HG03575 (cell line): ENCODE measurements at regions not wholly inside any gene's neighbourhood (a gene's known extent, or its start where the extent isn't known, plus 50 kb on each side); places are given as distances from the start of the nearest gene placed in this dataset.
"Not testable (repeated sequence)": the region's sequence is repeated elsewhere in the genome, so short reads cannot be mapped to it uniquely, and the experiment has no call there.

Experiments
- ATAC-seq: cut with Tn5 transposase; IDR thresholded peaks from one replicate; pipeline ENCODE4 v1.9.1; 2021; ENCODE audit not compliant: unreplicated experiment, insufficient number of reproducible peaks, low FRiP score; ENCODE audit errors: extremely low read depth

DNA sequence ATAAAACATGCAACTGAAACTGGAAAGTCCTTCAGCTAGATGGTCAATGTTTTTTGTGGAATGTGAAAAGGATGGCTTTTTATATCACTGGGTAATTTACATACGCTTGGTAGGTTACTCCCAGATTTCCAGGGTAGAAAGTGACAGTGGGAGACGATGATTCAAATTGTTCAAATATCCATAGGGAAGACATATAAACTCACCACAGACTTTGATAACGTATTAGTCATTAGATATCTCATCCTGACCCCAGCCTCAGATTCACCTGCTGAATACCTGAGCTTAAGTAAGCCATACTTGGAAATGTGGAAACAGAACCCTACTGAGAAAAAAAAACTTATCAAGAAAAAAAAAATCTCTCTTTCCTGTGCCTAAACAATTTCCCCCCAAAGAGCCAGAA, 169.4 kb downstream of the ZNF674 start:
- no peak for ATAC-seq

DNA sequence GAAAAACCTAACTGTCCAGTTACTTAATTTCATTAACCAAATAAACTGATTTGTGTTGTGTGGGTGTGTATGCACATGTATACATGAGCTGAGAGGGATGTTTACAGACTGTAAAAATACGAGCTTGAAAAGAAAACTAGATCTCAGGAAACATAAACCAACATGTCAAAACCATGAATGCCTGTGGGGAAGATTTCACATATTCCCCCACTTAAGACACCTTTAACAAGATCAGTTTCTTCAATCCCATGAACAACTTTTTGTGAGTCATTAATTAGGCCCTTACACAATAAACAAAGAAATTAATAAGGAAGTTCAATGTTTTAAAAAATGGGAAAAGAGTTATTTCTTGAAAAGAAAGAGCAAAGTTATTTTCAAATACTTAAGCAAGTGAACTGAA, 170.8 kb downstream of the ZNF674 start:
- ATAC-seq: no peak

DNA sequence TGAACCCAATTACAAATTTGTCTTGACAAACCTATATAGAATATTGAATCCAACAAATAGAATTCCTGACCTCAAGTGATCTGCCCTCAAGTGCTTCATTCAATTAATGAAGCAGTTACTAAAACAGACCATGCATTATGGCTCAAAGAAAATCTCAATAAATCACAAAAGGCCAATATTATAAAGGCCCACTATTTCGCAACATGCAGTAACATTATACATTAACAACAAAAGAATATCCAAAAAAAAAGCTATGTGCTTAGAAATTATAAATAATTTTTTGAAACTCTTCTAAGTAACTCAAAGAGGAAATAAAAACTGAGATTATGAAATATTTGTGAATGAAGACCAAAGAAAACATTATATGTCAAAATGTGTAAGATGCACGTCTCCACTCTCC, 177.7 kb downstream of the ZNF674 start:
- no peak for ATAC-seq

DNA sequence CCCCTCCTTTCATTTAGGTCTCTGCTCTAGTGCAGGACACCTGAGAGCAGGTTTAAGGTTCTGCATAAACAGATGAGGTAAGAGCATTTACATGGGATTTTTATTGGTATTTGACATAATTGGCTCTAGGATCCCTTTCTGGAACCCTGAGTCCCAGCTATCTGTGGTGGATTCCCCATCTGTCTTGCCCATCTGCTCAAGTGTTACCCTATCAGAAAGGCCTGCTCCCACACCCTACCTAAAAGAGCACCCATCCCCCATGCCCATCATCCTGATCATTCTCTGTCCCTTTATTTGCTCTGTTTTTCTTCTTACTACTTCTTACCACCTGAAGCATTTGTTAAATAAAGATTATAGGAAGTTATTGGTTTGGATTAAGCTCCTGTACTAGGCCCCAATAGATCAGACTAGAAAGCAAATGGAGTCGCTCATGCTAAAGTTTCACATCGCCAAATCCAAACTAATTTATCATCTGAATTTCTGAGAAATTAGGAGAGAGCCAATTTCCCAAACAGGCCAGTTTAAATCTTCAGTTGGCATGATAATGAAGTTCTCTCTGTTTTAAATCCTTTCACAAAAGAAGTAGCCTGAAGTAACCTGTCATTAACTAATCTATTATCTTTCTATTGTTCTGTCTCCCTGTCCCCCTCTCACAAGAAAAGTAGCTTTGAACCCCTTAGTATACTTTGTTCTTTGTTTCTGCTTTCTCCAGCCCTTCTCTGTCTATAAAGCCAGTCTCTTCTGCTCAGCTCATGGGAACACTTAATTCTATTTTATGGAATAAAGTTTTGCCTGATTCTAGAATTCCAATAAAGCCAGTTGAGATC, 178.6 kb downstream of the ZNF674 start:
- ATAC-seq: no peak

DNA sequence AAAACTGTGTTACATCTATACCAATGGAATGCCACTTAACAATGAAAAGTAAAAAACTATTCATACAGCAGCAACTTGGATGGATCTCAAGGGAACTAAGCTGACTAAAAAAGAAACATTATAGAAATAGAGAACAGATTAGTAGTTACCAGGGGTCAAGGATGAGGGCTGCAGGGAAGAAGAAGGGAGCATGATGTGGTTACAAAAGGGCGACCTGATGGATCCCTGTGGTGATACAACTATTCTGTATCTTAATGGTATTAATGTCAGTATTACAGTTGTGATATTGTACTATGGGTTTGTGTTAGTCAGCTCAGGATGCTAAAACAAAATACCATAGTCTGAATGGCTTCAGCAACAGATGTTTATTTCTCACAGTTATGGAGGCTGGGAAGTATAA, 190.7 kb downstream of the ZNF674 start:
- ATAC-seq: no peak

DNA sequence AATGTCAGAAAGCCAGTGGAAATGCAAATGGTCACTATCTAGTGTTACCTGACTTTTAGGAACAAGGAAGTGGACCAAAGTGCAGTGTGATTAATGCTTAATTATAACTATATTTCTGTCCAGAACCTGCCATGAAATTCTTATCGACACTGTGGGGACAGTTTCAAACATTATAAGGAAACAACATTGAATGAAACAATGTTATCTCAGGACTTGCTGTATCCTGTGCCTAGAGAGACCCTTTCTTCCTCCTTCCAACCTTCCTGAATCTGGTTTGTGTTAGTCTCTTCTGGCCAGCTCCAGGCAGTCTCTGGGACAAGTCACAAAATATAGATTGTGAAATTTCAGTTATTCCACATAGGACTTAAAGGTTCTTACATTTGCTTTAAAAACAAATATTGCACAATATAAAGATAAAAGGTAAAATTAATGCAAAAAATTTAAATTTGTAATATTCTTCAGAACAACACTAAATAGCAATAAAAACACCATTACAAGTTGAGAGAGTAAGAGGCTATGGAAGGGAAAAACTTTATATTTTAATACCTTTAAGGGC, 203.4 kb downstream of the ZNF674 start:
- ATAC-seq: no peak

DNA sequence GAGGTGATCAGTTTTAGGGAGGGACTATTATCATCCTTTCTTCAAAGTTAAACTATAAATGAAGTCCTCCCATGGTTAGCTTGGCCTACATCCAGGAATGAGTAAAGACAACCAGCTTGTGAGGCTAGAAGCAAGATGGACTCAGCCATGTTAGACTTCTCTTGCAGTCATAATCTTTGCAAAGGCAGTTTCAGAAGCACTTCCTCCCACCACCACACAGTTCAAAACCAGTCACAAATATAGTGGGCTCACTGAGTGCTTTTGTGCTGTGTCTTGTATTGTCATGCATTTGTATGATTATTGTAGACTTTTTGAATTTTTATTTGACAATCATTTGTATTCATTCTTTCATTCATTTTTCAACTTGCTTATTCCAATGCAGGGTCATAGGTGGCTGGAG, 204.5 kb downstream of the ZNF674 start:
- ATAC-seq: no peak

DNA sequence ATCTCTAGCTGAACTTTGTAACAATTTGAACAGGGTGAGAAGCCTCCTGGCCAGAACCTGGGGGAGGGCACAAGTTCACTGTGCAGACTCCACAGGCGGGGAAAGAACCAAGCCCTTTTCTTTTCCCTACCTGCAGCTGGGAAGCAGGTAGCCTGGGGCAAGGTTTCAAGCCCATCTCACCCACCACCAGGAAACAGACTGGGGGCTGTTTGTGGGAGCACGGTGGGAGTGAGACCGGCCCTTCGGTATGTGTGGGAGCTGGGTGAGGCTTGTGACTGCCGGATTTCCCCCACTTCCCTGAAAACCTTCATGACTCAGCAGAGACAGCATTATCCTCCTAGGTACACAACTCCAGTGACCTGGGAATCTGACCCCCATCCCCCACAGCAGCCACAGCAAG, 211.7 kb downstream of the ZNF674 start:
- ATAC-seq: no peak

DNA sequence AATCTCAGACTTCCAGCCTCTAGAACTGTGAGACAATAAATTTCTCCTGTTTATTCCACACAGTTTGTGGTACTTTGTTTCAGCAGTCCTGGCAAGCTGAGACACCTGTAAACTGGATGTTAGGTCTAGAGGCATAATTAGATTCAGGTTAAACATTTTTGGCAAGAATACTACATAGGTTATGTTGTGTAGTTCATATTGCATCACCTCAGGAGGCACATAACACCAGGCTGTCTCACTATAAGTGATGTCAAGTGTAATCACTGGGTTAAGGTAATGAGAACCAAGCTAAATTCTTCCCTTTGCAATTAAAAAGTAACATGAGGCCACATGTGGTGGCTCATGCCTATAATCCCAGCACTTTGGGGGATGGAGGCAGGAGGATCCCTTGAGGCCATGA, 214.2 kb downstream of the ZNF674 start:
- ATAC-seq: no peak

DNA sequence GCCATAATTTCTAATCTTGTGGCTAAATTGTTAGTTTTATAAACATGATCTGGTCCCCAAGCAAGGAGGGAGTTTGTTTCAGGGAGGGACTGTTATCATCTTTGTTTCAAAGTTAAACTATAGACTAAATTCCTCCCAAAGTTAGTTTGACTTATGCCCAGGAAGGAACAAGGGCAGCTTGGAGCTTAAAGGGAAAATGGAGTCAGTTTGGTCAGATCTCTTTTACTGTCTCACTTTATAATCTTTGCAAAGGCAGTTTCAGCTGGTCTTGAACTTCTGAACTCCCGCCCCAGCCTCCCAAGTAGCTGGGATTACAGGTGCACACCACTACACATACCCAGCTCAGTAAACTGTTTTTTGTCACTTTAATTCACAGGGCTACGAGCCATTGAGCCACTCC, 214.7 kb downstream of the ZNF674 start:
- no peak for ATAC-seq

DNA sequence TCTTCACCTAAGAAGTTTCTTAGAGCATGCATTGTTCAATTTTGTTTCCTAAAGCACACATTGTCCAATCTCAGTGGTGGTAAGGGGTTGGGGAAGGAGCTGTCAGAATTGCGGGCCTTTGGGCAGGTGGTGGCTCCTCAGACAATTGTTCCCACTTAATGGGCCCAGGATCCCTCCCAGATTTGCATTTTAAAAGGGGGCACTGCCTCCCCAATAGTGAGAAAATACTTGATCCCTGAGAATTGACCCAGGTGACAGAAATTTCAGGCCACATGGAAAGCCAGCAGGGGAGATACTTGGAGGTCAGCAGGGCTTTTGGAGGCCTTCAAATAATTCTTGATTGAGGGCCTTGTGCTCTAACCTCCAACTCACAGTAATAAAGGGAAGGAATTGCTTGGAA, 217.1 kb downstream of the ZNF674 start:
- no peak for ATAC-seq

DNA sequence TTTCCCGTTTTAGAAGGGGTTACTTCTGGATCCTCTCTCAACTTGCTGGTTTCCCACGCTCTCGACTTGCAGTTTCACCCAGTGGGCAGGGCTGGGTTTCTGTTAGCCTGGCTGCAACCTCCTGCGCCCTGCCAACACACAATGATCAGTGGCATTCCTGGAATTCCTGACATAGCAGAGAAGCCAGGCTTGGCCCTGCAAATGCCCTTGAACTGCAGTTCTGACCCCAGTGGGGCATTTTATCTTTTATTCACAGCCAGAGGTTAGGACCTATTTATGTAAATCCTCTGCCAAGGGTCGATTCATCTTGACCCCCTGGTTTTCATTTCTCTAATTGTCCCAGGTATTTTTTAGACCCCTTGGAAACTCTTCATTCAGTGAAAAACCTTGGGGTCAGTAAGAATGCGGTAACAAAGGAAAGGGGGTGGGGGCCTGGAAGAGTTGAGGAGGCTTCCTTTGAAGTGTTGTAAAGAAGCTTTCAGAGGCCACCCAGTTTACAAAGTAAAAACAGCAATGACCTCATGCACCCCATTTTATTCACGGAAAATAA, 217.6 kb downstream of the ZNF674 start:
- no peak for ATAC-seq

DNA sequence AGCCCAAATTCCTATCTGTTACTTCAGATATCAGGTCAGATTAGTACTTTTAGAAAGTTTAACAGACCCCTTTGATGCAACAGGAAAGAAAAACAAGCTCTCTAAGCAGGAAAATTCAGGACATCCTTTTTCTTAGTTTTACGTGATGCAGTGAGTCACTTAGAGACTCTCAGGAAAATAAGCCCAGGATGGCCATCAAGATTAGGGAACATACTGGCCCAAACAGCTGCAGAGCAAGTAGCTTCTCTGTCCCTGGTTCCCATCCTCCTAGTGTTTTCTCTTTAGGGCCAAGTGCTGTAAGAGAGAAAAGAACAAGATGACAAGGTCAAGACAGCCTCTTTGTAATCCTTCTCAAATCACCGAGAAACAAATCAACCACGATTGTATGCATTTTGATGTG, 219.1 kb downstream of the ZNF674 start:
- no peak for ATAC-seq

DNA sequence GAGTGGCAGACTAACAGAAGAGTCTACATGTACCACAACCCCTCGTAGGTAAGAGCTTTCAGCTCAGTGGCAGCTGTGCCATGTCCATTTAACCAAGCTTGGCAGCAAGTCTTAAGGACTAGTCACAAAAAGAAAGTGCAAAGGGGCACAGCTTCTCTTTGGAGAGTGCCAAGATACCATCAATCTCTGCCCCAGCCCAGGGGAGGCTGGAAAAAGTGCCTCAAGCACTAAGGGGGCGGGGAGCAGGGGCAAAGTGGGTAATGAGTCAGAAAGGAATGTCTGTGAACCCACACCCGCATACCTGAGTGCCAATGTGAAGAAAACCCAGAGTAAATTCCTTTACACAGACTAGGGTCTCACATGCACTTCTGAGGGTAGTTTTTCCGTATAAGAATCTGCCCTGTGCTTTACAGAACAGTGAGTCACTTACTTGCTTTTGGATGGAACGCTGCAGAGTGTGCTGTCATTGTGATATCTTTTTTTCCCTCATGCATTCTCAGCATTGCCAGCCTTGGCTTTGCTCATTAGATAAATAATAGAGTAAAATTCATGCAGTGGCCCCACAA, 219.8 kb downstream of the ZNF674 start:
- no peak for ATAC-seq

DNA sequence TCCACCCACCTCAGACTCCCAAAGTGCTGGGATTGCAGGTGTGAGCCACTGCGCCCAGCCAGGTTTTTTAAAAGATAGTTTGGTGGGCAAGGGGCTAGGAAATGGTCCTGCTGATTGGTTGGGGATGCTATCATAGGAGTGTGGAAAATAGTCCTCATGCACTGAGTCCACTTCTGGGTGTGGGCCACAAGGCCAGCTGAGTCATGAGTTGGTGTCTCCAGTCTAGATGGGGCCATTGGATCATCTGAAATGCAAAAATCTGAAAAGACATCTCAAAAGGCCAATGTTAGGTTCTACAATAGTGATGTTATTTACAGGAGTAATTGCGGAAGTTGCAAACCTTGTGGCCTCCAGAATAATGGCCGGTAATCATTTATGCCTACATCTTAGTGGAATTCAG, 221.1 kb downstream of the ZNF674 start:
- ATAC-seq: no peak

DNA sequence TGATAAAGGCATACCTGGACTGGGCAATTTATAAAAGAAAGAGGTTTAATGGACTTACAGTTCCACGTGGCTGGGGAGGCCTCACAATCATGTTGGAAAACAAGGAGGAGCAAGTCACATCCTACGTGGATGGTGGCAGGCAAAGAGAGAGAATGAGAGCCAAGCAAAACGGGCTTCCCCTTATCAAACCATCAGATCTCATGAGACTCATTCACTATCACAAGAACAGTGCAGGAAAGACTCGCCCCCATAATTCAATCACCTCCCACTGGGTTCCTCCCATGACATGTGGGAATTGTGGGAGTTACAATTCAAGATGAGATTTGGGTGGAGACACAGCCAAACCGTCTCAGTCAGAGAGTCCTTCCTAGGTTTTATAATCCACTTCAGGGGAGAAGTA, 222.3 kb downstream of the ZNF674 start:
- not testable (repeated sequence) for ATAC-seq

DNA sequence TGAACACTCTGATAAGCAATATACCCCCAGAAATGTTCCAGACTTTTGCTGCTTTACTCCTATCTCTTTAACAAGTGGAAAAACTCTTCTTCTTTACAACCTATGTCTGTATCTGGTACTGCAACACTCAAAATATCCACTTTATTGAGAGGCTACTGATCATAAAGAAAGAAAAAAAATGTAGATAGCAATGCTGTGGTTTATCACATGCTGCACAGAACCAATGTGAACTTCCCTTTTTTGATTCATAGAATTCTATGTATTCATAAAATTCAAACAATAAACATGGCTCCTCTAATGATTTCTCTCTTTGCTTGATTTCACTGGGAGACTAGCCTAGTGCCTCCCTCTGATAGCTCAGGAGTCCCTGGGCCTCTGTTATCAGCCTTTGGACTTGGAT, 223.5 kb downstream of the ZNF674 start:
- no peak for ATAC-seq

DNA sequence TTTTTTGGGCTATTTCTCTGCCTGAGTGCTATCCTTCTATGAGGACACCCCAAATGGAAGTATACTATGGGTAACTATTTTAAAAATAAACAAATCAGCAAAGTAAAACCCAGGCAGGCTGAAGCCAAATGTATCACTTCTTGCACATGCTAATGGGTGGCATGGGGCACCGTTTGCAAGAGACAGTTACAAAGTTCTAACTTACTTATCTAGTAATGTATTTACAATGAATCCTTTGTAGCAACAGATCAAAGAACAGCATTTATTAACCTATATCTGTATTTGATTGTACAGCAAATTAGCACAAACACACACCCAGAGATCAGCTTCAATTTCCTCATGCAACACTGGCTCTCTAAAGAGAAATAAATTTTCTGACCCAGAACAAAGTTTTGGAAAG, 225.5 kb downstream of the ZNF674 start:
- ATAC-seq: no peak

DNA sequence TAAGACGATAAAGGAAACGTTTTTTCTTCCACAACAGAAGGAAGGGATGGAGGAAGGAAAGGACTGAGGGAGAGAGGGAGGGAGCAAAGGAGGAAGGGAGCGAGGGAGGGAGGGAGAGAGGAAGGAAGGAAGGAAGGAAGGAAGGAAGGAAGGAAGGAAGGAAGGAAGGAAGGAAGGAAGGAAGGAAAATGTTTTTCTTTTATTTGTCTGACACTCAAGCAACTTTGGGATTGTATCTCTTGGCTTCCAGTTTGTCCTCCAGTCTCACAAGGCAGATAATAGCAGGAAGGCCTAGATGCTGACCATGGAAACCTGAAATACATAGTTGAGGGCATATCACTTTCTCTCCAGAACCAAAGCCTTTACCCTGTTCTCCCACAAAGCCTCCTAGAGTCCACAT, 226.7 kb downstream of the ZNF674 start:
- ATAC-seq: no peak

DNA sequence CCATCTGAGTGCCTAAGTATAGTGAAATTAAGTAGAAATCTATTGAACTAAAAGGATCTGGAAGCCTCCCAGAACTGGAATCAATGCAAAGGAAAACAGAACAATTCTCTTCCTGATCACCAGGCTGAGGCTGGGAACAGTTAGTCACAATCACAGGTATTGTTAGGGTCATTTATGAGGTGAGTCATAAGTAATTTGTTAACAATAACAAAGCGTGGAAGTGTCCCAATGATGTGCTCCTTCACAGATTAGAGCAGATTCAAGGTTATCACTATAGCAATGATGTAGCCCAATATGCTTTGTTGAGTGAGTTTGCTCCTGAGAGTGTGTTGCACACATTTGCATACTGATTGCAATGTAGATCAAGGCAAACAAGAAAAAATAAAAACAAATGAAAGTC, 228.1 kb downstream of the ZNF674 start:
- no peak for ATAC-seq
